AG09309 (cell line): ENCODE measurements at regions not wholly inside any gene's neighbourhood (a gene's known extent, or its start where the extent isn't known, plus 50 kb on each side); places are given as distances from the start of the nearest gene placed in this dataset.
"Not testable (repeated sequence)": the region's sequence is repeated elsewhere in the genome, so short reads cannot be mapped to it uniquely, and the experiment has no call there.

Experiments
- DNase-seq: peaks from one replicate; pipeline ENCODE4 v3.0.0-alpha.2; 2010; ENCODE audit warnings: low read depth
- H3K4me3 ChIP-seq: 2 replicates; pipeline ENCODE4 v1.5.1; 2011; ENCODE audit warnings: mild to moderate bottlenecking, low read depth, low read length, moderate library complexity; ENCODE audit not compliant: control insufficient read depth
- CTCF ChIP-seq: IDR thresholded peaks from 2 replicates; pipeline ENCODE4 v1.5.1; 2011; ENCODE audit warnings: mild to moderate bottlenecking, low read depth, low read length, inconsistent platforms; ENCODE audit not compliant: insufficient read depth, control insufficient read depth; ENCODE audit errors: missing control alignments

GRCh38 chr5:42949348-42950115 is 90.6 kb downstream of the ANXA2R start:
- peak; percentile 35 for DNase-seq
- peak; percentile 69 for TF ChIP-seq CTCF
- H3K4me3 ChIP-seq = peak overlapping the region; percentile 0

GRCh38 chr5:42948961-42949347 is 91.2 kb downstream of the ANXA2R start:
- no peak for TF ChIP-seq CTCF
- DNase-seq = no peak
- H3K4me3 ChIP-seq = no peak overlapping the region

- peak; percentile 73 for DNase-seq
- TF ChIP-seq CTCF = no peak
- no peak overlapping the region for H3K4me3 ChIP-seq
Observed at GRCh38 chr5:42944989-42945388, 95.1 kb downstream of the ANXA2R start.

GRCh38 chr5:42943931-42944631 is 96.0 kb downstream of the ANXA2R start:
- no peak overlapping the region for H3K4me3 ChIP-seq
- no peak for DNase-seq
- no peak for TF ChIP-seq CTCF

GRCh38 chr5:42940853-42941252 is 99.3 kb downstream of the ANXA2R start:
- H3K4me3 ChIP-seq = no peak overlapping the region
- no peak for TF ChIP-seq CTCF
- no peak for DNase-seq

GRCh38 chr5:42932011-42932410 is 108.1 kb downstream of the ANXA2R start:
- H3K4me3 ChIP-seq = not testable (repeated sequence)

GRCh38 chr5:42931451-42931850 is 108.7 kb downstream of the ANXA2R start:
- H3K4me3 ChIP-seq, DNase-seq: not testable (repeated sequence)

More at GRCh38 chr5:42932011-42932410, 108.1 kb downstream of the ANXA2R start:
- DNase-seq = not testable (repeated sequence)
